Erythroblast (primary cell): ENCODE measurements at regions not wholly inside any gene's neighbourhood (a gene's known extent, or its start where the extent isn't known, plus 50 kb on each side); places are given as distances from the start of the nearest gene placed in this dataset.

Experiments
- GATA1 ChIP-seq: IDR thresholded peaks from 2 replicates; pipeline ENCODE4 v1.6.1; 2011; ENCODE audit warnings: low read depth, mild to moderate bottlenecking, control low read depth, low read length, moderate library complexity
- POLR2A ChIP-seq: IDR thresholded peaks from 2 replicates; pipeline ENCODE4 v1.6.1; 2011; ENCODE audit warnings: mild to moderate bottlenecking, low read length

DNA sequence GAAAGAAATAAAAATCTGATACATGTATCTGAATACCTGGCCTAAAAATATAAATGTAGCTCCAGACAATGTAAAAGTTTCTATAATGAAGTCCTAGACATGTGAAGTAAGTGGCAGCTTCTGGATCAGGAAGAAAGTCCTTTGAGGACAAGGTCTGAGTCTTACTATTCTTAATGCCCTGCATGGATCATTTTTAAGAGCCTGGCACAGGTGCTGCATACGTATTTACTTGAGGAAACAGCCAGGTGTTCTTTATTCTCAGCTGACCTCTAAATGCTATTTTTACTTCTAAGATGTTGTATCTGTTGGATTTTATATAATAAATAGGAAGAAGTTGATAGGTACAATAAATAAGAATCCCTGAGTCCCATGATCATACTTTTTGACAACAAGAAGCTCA lies 750.0 kb upstream of the LUZP2 start:
- TF ChIP-seq POLR2A (no peak), GATA1 (no peak)
